HEK293T (cell line): ENCODE measurements at regions not wholly inside any gene's neighbourhood (a gene's known extent, or its start where the extent isn't known, plus 50 kb on each side); places are given as distances from the start of the nearest gene placed in this dataset.

Source experiments
- CTCF ChIA-PET: fragments of 350-600 bp; formaldehyde crosslinking; extraction: SDS; loops from one replicate; lab custom pipeline; 2021; ENCODE audit warnings: antibody characterized with exemption, inconsistent platforms; lab: Yijun Ruan, JAX
- POLR2A ChIA-PET: fragments of 350-600 bp; formaldehyde crosslinking; extraction: SDS; loops from one replicate; lab custom pipeline; 2020; ENCODE audit warnings: antibody characterized with exemption, inconsistent platforms; lab: Yijun Ruan, JAX
- DNase-seq: peaks from one replicate; pipeline ENCODE4 v3.0.0; 2012; ENCODE audit warnings: mixed read lengths; ENCODE audit errors: extremely low spot score
- ARNT ChIP-seq: fragments of 450-650 bp; IDR thresholded peaks from 2 replicates; pipeline ENCODE4 v1.6.1; 2017; ENCODE audit warnings: mild to moderate bottlenecking
- BHLHE40 ChIP-seq: fragments of 450-650 bp; IDR thresholded peaks from 2 replicates; pipeline ENCODE4 v1.6.1; 2016; ENCODE audit warnings: mild to moderate bottlenecking, moderate library complexity, borderline replicate concordance
- CTBP1 ChIP-seq: fragments of 450-650 bp; IDR thresholded peaks from 2 replicates; pipeline ENCODE4 v1.6.1; 2016; ENCODE audit warnings: borderline replicate concordance
- ELF4 ChIP-seq: fragments of 450-650 bp; IDR thresholded peaks from 2 replicates; pipeline ENCODE4 v1.6.1; 2017; ENCODE audit warnings: antibody characterized with exemption
- FOXA1 ChIP-seq: fragments of 450-650 bp; IDR thresholded peaks from 2 replicates; pipeline ENCODE4 v1.6.1; 2016; ENCODE audit warnings: mild to moderate bottlenecking
- FOXK2 ChIP-seq: fragments of 450-650 bp; IDR thresholded peaks from 2 replicates; pipeline ENCODE4 v1.6.1; 2016; ENCODE audit warnings: mild to moderate bottlenecking
- FOXM1 ChIP-seq: fragments of 450-650 bp; IDR thresholded peaks from 2 replicates; pipeline ENCODE4 v1.6.1; 2017; ENCODE audit warnings: mild to moderate bottlenecking, borderline replicate concordance
- HDGF ChIP-seq: fragments of 450-650 bp; IDR thresholded peaks from 2 replicates; pipeline ENCODE4 v1.6.1; 2017; ENCODE audit warnings: antibody characterized with exemption, borderline replicate concordance
- L3MBTL2 ChIP-seq: fragments of 450-650 bp; conservative IDR thresholded peaks from 2 replicates; pipeline ENCODE4 v1.6.1; 2016; ENCODE audit warnings: mild to moderate bottlenecking
- LEF1 ChIP-seq: fragments of 450-650 bp; IDR thresholded peaks from 2 replicates; pipeline ENCODE4 v1.6.1; 2017; ENCODE audit warnings: mild to moderate bottlenecking, borderline replicate concordance
- NFRKB ChIP-seq: fragments of 450-650 bp; IDR thresholded peaks from 2 replicates; pipeline ENCODE4 v1.6.1; 2016; ENCODE audit warnings: mild to moderate bottlenecking, moderate library complexity
- PKNOX1 ChIP-seq: fragments of 450-650 bp; IDR thresholded peaks from 2 replicates; pipeline ENCODE4 v1.6.1; 2016
- SP1 ChIP-seq: fragments of 450-650 bp; IDR thresholded peaks from 2 replicates; pipeline ENCODE4 v1.6.1; 2017
- SUZ12 ChIP-seq: fragments of 450-650 bp; IDR thresholded peaks from 2 replicates; pipeline ENCODE4 v1.6.1; 2016; ENCODE audit warnings: mild to moderate bottlenecking
- TARDBP ChIP-seq: fragments of 450-650 bp; IDR thresholded peaks from 2 replicates; pipeline ENCODE4 v1.6.1; 2016
- ZNF384 ChIP-seq: fragments of 450-650 bp; IDR thresholded peaks from 2 replicates; pipeline ENCODE4 v1.6.1; 2016

- no peak for DNase-seq
- no peak for TF ChIP-seq L3MBTL2
- TF ChIP-seq FOXK2, result no peak
- TF ChIP-seq LEF1, result no peak
- TF ChIP-seq ELF4, result no peak
- TF ChIP-seq ARNT, result no peak
- TF ChIP-seq SUZ12, result no peak
- TF ChIP-seq NFRKB, result no peak
- no peak for TF ChIP-seq ZNF384
- no peak for TF ChIP-seq FOXA1
- TF ChIP-seq CTBP1, result no peak
- no peak for TF ChIP-seq TARDBP
- no peak for TF ChIP-seq BHLHE40
- TF ChIP-seq PKNOX1, result no peak
- no peak for TF ChIP-seq SP1
- no peak for TF ChIP-seq HDGF
- no peak for TF ChIP-seq FOXM1
- ChIA-PET CTCF (no interaction called here), POLR2A (no interaction called here)
Observed at GRCh38 chr20:58162986-58163385, 65.5 kb downstream of the ANKRD60 start.

- ChIA-PET POLR2A (no interaction called here), CTCF (no interaction called here)
- TF ChIP-seq BHLHE40, result no peak
- TF ChIP-seq SUZ12, result no peak
- no peak for TF ChIP-seq L3MBTL2
- TF ChIP-seq FOXA1, result no peak
- no peak for TF ChIP-seq NFRKB
- TF ChIP-seq TARDBP, result no peak
- TF ChIP-seq FOXK2, result no peak
- TF ChIP-seq ARNT, result no peak
- no peak for TF ChIP-seq PKNOX1
- no peak for TF ChIP-seq ELF4
- TF ChIP-seq FOXM1, result no peak
- TF ChIP-seq HDGF, result no peak
- no peak for TF ChIP-seq LEF1
- no peak for TF ChIP-seq ZNF384
- no peak for TF ChIP-seq CTBP1
- no peak for TF ChIP-seq SP1
- DNase-seq, result no peak
Observed at GRCh38 chr20:58161192-58161591, 67.3 kb downstream of the ANKRD60 start.

GRCh38 chr20:58160451-58161061 is 67.9 kb downstream of the ANKRD60 start:
- TF ChIP-seq SUZ12, result no peak
- no peak for TF ChIP-seq FOXA1
- TF ChIP-seq HDGF, result no peak
- no peak for TF ChIP-seq ARNT
- TF ChIP-seq BHLHE40, result no peak
- no peak for TF ChIP-seq FOXK2
- no peak for TF ChIP-seq TARDBP
- no peak for TF ChIP-seq ELF4
- no peak for TF ChIP-seq CTBP1
- no peak for TF ChIP-seq SP1
- no peak for TF ChIP-seq ZNF384
- no peak for TF ChIP-seq NFRKB
- no peak for TF ChIP-seq FOXM1
- TF ChIP-seq L3MBTL2, result no peak
- no peak for TF ChIP-seq PKNOX1
- no peak for TF ChIP-seq LEF1
- DNase-seq, result no peak
- ChIA-PET POLR2A (no interaction called here), CTCF (interaction anchor here (0.6 kb wide), 1 partner anchor 20 kb away, joined by 4 read pairs; no protein-coding TSS in a partner anchor)

- TF ChIP-seq SUZ12 (no peak), HDGF (no peak), FOXA1 (no peak), L3MBTL2 (no peak), SP1 (no peak), BHLHE40 (no peak), PKNOX1 (no peak), FOXM1 (no peak), LEF1 (no peak), NFRKB (no peak), ARNT (no peak), CTBP1 (no peak)
- ChIA-PET CTCF (interaction anchor here (0.6 kb wide), 1 partner anchor 58 kb away, joined by 4 read pairs; no protein-coding TSS in a partner anchor), POLR2A (no interaction called here)
- no peak for DNase-seq
Observed at GRCh38 chr20:58155148-58155925, 73.1 kb downstream of the ANKRD60 start.

GRCh38 chr20:58154113-58154512 is 74.3 kb downstream of the ANKRD60 start:
- ChIA-PET CTCF (no interaction called here), POLR2A (no interaction called here)
- TF ChIP-seq NFRKB (no peak), HDGF (no peak), TARDBP (no peak), FOXK2 (no peak), SP1 (no peak), ZNF384 (no peak), L3MBTL2 (no peak), CTBP1 (no peak), SUZ12 (no peak), LEF1 (no peak), ARNT (no peak), FOXA1 (no peak)

More at GRCh38 chr20:58154113-58154512, 74.3 kb downstream of the ANKRD60 start:
- DNase-seq, result no peak
